AG04450 (cell line): ENCODE measurements at regions not wholly inside any gene's neighbourhood (a gene's known extent, or its start where the extent isn't known, plus 50 kb on each side); places are given as distances from the start of the nearest gene placed in this dataset.
"Not testable (repeated sequence)": the region's sequence is repeated elsewhere in the genome, so short reads cannot be mapped to it uniquely, and the experiment has no call there.

Experiments used
- CTCF ChIA-PET: fragments of 300-600, 350-600 bp; formaldehyde crosslinking; extraction: SDS; loops from one replicate; lab custom pipeline; 2022; ENCODE audit warnings: antibody characterized with exemption, inconsistent platforms; lab: Charles Lee
- POLR2A ChIA-PET: fragments of 350-600 bp; formaldehyde crosslinking; extraction: SDS; loops from one replicate; lab custom pipeline; 2021; ENCODE audit warnings: antibody characterized with exemption, inconsistent platforms; lab: Yijun Ruan, JAX
- DNase-seq: peaks from one replicate; pipeline ENCODE4 v3.0.0-alpha.2; 2011; ENCODE audit warnings: low read depth, low spot score
- H3K27ac ChIP-seq: one replicate; pipeline ENCODE4 v1.5.1; 2012; ENCODE audit warnings: low read depth, low read length, control low read depth
- H3K27me3 ChIP-seq: one replicate; pipeline ENCODE4 v1.6.0; 2012; ENCODE audit warnings: low read length; ENCODE audit not compliant: control insufficient read depth, insufficient read depth
- H3K4me3 ChIP-seq: 2 replicates; pipeline ENCODE4 v1.5.1; 2011; ENCODE audit warnings: mild to moderate bottlenecking, low read depth, low read length, control low read depth
- H3K9me3 ChIP-seq: 2 replicates; pipeline ENCODE4 v1.5.1; 2012; ENCODE audit warnings: low read length; ENCODE audit not compliant: control insufficient read depth, insufficient read depth
- TF ChIP-seq, protein P1 (sequence below): IDR thresholded peaks from 2 replicates; pipeline ENCODE4 v1.5.1; 2011; ENCODE audit warnings: low read depth, low read length, control low read depth, inconsistent platforms

GRCh38 chr12:131642771-131643170 lies 68.1 kb upstream of the SFSWAP start:
- ChIA-PET POLR2A (no interaction called here), CTCF (no interaction called here)
- TF ChIP-seq, protein P1, sequence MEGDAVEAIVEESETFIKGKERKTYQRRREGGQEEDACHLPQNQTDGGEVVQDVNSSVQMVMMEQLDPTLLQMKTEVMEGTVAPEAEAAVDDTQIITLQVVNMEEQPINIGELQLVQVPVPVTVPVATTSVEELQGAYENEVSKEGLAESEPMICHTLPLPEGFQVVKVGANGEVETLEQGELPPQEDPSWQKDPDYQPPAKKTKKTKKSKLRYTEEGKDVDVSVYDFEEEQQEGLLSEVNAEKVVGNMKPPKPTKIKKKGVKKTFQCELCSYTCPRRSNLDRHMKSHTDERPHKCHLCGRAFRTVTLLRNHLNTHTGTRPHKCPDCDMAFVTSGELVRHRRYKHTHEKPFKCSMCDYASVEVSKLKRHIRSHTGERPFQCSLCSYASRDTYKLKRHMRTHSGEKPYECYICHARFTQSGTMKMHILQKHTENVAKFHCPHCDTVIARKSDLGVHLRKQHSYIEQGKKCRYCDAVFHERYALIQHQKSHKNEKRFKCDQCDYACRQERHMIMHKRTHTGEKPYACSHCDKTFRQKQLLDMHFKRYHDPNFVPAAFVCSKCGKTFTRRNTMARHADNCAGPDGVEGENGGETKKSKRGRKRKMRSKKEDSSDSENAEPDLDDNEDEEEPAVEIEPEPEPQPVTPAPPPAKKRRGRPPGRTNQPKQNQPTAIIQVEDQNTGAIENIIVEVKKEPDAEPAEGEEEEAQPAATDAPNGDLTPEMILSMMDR = no peak
- Histone ChIP-seq H3K4me3 (no peak overlapping the region), H3K9me3 (no peaks in the 10 kb centered on the region; the same call in 1 of the 2 replicates), H3K27ac (no peak overlapping the region), H3K27me3 (no peaks in the 10 kb centered on the region)
- no peak for DNase-seq

DNA sequence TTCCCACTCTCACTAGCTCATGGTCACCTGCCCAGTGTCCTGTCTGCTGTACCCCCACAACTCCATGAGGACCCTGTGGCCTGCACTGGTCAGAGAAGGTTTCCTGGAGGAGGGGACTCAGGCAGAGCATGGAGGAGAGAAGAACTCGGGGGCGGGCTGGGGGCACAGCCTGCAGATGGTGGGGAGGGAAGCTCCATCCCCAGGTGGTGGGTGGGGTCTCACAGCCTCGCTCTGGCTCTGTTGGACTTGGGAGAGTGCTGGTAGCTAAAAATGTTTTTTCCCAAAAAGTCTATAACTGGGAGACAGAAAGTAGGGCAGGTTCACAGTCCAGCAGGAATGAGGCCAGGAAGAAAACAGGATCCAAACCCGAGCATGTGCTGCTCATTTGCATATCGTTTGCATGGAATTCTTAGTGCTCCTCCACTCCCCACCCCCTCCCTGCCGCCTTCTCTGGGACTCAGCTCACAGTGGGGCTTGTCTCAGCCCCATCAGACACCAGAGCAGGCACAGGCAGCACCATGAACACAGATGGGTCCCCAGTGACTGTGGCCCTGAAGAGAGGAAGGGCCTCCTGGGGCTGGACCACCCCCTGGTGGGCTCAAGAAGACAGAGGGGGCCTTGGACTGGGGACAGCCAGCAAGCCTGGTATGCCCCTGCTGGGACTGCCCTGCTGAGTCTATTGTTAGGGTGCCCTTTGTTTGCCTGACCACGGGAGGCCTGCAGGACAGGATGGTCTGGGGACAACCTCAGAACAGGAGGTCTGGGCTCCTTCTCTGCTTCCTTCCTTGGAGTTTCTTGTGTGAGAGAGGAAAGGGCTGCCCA lies 67.0 kb upstream of the SFSWAP start:
- TF ChIP-seq, protein P1 = no peak
- POLR2A ChIA-PET = no interaction called here

GRCh38 chr12:131644481-131644880 lies 66.4 kb upstream of the SFSWAP start:
- Histone ChIP-seq H3K4me3 (no peak overlapping the region), H3K9me3 (no peaks in the 10 kb centered on the region; the same call in 1 of the 2 replicates), H3K27ac (no peak overlapping the region), H3K27me3 (no peaks in the 10 kb centered on the region)
- DNase-seq = no peak
- TF ChIP-seq, protein P1 = no peak
- ChIA-PET CTCF (no interaction called here), POLR2A (no interaction called here)

More for the DNA sequence above, 67.0 kb upstream of the SFSWAP start:
- no peak overlapping the region for H3K27ac ChIP-seq
- CTCF ChIA-PET = no interaction called here
- no peak for DNase-seq
- H3K4me3 ChIP-seq = no peak overlapping the region
- H3K9me3 ChIP-seq = no peaks in the 10 kb centered on the region; the same call in 1 of the 2 replicates
- no peaks in the 10 kb centered on the region for H3K27me3 ChIP-seq

GRCh38 chr12:131644917-131645316 lies 66.0 kb upstream of the SFSWAP start:
- H3K9me3 ChIP-seq, CTCF ChIA-PET, DNase-seq, POLR2A ChIA-PET, H3K27ac ChIP-seq, H3K4me3 ChIP-seq, H3K27me3 ChIP-seq: not testable (repeated sequence)

DNA sequence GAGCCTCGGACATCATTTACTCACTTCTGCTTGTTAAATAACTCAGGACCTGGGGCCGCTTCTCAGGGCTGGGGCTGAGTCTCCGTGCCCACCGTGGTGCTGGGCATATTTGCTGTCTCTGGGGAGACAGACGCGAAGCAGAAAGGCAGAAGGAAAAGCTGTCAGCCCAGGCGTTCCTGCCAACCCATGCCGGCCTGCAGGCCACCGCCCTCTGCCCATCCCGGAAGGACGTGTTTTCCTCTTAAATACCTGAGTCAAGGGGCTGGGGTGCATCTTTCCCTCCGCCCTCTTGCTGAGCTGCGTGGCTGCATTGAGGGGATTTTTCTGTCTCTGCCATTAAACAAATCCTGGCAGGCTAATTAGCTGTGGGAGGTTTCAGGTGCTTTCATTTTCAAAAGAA lies 65.3 kb upstream of the SFSWAP start:
- DNase-seq, CTCF ChIA-PET, H3K9me3 ChIP-seq, POLR2A ChIA-PET, H3K27ac ChIP-seq, H3K4me3 ChIP-seq, H3K27me3 ChIP-seq: not testable (repeated sequence)

DNA sequence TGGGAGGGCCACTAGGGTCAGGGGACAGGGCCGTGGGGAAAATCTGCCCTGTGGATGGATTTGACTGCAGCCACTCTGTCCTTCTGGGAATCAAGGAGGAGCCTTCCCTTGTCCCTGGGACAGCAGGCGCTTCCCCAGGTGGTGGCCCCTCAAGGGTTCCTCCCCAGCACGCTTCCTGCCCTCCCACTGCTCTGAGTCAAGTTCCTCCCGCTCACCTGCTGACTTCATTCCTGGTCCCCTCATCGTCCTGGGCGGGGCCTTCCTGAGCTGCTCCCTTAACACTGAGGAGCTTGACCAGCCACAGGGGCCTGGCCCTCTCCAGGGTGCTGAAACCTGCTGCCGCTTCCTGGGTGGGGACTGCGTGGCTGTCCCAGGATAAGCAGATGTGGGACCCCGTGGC lies 64.4 kb upstream of the SFSWAP start:
- H3K27ac ChIP-seq, H3K4me3 ChIP-seq, CTCF ChIA-PET, H3K27me3 ChIP-seq, POLR2A ChIA-PET, H3K9me3 ChIP-seq, DNase-seq: not testable (repeated sequence)
